Stimulated activated CD8-positive, alpha-beta memory T cell treated with anti-CD3 and anti-CD28 coated beads, Interleukin-7, amount 100 ng/mL, for 4 hours (primary cell): ENCODE measurements at regions not wholly inside any gene's neighbourhood (a gene's known extent, or its start where the extent isn't known, plus 50 kb on each side); places are given as distances from the start of the nearest gene placed in this dataset.

Experiments
- DNase-seq, 2 donors: peaks; one replicate each; pipeline ENCODE4 v3.0.0-alpha.2; 2020; ENCODE audit warnings: low read depth in 2 of 2

DNA sequence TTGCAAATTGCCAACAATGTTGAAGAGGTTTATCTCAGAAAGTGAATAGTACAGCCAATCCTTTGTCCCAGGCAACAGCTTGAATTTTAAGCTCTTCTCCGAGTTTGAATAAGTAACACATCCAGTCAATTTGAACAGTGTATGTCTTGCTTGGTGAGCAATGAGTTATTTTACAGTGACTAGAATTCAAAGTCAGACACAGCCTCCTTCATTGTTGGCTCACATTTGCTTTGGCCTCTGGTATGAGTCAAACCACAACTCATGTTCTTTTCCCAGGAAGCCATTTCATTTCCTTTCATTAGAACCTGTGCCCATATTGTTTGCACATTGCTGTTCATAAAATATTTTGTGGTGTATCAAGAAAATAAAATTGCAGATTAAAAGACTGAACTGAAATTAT is 622.0 kb upstream of the DAB2 start:
- DNase-seq: no peak

DNA sequence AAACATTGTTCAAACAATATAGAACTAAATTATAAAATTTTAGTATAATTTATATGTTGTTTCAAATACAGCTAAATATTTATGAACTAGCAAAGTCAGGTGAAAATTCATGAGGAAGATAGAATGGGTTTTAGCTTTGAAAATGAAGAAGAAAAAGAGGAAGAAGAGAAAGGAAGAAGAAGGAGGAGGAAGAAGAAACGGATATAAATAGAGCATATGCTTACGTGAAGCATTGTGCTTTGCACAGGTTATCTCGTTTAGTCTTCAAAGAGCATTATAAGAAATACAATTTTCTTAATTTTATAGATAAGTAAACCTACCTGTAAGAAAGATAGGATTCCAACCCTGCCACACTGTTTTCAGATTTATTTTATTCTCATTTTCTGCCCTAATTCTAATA is 620.6 kb upstream of the DAB2 start:
- no peak for DNase-seq

DNA sequence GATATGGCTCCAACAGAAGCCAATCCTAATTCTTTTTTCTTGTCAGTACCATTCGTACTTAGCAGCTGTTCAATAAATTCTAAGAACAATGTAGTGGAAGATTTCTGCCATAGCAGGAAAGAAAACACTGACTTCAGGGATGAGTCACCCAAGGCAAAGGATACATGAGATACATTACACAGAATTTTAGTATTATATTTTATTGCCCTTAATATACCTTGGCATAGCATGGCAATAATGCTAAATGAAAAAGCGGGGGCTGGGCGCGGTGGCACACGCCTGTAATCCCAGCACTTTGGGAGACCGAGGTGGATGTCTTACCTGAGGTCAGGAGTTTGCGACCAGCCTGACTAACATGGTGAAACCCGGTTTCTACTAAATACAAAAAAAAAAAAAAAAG is 619.1 kb upstream of the DAB2 start:
- no peak for DNase-seq

DNA sequence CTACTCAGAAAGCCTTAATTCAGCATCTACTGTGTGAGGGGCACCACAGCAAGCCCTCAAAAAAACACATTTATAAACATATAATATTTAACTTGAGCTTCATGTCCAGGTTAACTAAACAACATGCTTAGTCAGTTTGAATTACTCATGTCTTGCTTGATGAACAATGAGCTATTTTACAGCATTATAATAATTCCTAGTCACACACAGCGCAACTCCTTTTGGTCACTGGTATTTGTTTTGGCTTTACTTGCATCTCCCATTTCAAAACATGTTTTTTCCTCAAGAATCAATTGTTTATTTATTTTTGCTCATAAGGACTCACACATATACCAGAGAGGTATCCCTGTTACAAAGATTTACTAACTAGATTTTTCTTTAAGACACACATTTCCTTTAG is 616.7 kb upstream of the DAB2 start:
- DNase-seq: no peak

DNA sequence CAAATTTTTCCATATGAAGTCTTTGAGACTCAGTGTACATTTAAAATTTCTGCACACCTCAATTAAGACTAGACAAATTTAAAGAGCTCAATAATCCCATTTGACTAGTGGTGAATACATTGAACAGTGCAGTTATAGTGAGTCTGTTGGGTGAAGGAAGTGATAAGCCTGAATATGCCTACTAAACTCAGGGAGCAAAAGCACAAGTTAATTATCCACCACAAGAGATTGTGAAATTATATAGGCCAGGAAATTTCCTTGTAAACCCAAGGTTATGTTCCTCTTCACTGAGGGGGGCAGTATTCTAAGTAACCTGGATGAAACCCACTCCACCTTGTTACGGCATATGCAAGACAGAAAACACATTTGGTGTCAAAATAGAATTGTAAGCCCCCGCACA is 612.9 kb upstream of the DAB2 start:
- DNase-seq: no peak

DNA sequence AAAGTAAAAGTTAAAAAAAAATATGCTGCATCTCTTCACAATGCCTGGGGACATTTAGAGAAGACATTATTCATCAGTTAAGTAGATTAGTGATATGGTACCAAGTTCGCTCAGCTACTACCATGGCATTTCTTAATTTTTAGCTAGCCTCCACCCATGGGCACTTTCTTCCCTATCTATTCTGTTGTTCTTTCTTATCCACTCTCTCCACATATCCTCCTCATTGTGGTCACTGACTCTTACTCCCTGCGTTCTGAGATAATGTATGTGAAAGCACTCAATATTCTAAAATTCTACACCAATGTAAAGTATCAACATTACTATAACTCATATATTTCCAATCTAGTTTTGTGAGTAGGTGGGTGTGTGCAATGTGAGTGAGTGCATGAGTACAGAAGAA is 609.7 kb upstream of the DAB2 start:
- DNase-seq: no peak

DNA sequence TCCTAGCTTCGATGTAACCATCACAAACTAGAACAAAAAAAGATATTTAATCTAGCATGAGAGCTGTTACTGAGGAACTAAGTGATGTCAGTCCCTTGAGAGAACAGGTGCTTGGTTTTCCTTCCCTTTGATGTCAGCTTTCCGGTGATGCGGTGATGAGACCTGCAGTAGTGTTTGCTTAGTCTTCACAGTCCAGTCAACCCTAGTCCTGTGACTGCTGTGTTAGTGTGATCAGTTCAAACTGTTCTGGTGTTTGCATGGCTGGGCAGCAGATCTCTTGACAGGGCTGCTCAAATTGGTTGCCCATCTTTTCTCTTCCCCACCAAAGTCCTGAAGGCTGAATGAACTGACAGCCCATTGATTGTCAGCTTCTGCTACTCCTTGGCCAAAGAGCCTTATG is 608.6 kb upstream of the DAB2 start:
- no peak for DNase-seq

DNA sequence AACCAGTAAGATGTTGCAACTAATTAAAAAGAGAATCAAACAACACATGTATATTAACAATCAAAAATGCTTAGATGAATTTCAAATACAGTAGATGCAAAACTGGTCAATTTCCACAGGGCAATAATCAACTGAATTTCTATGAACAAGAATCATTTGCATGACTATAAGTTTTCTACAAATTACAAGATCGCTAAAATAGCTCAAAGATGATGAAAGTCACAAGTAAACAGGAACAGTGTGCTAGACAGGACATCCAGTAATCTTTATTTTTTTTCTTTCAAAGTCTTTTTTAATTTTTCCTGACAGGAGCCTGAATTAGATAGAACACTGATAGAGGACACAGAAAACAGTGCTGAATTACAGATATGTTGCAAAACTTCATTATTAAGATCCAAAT is 608.2 kb upstream of the DAB2 start:
- DNase-seq: no peak

DNA sequence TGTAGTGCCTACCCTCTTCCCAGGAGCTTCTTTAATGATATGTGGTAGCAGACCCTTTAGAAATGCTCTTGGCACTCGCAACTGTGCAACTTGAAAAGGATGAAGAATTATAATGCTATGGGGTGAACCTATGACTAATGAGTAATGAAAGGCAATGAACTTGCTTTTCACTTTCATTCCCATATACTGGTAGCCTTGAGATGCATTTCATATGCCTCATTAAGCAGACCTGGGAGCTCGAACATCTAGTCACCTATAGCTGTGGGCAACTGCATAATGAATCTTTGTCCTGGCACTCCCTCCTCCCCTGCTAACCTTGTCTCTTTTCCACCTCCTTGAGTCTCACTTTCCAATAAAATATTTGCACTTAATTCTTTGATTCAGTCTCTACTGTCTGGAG is 605.9 kb upstream of the DAB2 start:
- no peak for DNase-seq

DNA sequence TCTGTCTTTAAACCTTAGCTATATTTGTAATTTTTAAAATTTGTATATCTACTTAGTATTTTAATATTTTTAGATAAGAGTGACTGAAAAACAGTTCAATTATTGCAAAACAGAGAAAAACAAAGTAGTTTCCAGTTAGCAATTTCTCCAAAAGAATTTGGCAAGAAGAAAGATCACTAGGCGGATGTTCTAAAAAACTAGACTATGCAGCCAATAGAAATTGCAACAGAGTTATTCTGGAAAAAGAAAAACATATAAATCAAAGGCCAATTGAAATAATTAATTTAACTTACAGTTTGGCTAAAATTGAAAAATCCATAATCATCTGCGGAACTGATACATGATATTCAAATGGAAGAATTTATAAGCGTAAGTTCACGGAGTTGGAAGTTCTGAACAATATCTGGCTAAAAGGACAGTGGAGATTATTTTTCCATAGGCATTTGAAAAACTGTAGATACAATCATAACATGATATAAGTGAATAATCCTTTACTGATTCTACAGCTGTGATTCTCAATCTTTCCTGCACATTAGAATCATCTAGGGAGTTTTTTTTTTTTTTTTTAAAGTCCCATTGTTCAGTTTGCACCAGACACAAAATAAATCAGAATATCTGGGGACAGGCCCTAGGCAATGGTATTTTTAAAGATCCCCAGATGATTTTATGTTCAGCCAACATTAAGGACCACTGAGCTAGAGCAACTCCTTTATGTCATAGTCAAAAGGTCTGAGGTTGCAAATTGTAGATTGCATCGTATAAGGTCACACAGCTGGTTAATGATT is 605.1 kb upstream of the DAB2 start:
- no peak for DNase-seq

DNA sequence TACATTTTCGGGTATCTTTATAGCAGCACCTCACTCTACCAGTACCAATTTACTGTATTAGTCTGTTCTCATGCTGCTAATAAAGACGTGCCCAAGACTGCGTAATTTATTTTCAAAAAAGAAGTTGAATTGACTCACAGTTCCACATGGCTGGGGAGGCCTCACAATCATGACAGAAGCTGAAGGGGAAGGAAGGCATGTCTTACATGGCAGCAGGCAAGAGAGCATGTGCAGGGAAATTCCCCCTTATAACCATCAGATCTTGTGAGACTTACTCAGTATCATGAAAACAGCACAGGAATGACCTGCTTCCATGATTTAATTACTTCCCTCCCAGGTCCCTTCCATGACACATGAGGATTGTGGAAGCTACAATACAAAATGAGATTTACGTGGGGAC is 602.6 kb upstream of the DAB2 start:
- DNase-seq: no peak

DNA sequence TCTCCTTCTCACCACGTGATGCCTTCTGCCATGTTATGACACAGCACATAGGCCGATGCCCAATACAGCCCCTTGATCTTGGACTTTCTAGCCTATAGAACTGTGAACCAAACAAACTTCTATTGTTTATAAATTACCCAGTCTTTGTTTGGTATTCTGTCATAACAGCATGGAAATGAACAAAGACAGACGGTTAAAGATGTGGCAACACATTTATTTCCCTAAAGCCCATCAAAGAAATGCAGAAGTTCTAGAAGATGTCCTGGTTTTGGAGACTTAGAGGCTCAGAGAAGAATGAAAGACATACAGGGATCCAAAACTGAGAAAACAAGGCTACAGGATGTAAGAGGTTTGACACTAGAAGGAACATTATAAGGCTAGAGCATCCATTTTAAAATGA is 600.8 kb upstream of the DAB2 start:
- no peak for DNase-seq

DNA sequence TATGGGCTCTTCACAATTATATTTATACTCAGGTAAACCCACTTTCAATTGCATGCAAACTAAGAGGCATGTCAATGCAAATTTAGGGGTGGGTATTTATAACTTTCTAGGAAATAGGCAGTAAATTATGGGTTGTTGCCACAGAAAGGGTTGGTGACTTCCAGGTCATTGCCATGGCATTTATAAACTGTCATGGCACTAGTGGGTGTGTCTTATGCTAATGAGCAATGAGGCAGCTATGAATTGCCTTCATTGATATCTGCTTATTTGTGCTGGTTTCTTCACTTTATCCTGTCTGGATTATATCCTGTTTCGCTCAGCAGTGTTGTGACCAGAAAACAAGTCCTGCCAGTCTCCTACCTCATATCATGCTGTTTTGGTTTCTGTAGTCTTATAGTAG is 597.3 kb upstream of the DAB2 start:
- DNase-seq: no peak

DNA sequence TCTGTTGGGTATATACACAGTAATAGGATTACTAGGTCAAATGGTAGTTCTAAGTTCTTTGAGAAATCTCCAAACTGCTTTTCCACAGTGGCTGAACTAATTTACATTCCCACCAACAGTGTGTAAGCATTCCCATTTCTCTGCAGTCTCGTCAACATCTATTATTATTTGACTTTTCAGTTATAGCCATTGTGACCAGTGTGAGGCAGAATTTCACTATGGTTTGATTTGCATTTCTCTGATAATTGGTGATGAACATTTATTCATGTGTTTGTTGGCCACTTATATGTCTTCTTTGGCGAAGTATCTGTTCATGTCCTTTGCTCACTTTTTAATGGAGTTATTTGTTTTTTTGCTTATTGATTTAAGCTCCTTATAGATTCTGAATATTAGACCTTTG is 596.2 kb upstream of the DAB2 start:
- no peak for DNase-seq

DNA sequence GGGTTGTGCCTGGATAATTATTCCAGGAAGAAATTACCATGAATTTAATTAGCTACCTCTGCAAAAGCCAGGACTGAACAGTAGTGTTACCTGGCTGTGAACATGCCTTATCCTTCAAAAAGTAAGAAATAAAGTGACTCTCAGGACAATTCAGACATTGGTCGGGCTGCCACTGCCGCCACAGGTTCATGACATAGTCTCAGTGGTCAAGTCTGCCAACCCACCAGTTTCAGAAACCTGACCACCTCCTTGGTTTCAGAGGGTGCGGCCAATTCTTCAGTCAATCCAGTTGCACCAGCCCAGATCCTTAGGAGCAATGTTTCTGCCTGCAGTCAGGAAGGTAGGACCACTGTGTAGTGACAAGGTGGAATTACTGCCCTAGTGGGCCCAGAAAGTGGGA is 593.1 kb upstream of the DAB2 start:
- no peak for DNase-seq

DNA sequence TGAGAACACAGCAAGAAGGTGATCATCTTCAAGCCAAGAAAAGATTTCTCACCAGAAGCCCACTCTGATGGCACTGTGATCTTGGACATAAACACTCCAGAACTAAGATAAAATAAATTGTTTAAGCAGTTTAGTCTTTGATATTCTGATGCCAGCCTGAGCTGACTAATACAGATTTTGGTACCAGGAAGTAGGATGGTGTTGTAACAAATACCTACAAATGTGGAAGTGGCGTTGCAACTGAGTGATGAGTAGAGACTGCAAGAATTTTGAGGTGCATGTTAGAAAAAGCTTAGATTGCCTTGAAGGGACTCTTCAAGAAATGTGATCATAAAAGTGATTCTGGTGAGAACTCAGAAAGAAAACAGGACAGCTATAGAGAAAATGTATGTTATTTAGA is 592.4 kb upstream of the DAB2 start:
- DNase-seq: no peak

DNA sequence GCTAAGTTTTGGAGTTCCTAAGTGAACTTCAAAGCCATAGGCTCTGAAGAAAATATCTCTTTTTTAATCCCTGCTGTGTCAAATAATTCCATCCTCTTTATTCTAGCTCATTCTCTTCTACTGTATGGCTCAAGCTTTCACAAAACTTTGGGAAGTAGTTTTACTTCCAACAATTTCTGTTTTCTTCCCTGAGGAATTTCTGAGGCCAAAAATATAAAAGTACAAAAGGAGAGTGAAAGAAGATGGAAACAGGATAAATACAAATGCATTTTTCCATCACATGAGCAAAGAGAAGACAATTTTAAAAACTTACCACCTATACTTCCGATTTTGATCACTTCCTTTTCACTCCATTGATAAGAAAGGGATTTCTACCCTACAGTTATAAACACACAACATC is 585.7 kb upstream of the DAB2 start:
- DNase-seq: no peak

DNA sequence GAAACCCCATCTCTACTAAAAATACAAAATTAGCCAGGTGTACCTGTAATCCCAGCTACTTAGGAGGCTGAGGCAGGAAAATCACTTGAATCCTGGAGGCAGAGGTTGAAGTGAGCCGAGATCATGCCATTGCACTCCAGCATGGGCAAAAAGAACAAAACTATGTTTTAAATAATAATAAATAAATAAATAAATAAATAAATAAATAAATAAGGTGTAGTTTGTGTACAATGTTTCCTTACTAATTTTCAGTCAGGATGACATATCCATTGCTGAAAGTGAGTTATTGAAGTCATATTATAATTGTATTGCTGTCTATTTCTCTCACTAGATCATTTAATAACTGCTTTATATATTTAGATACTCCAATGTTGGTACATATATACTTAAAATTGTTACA is 581.5 kb upstream of the DAB2 start:
- DNase-seq: no peak

DNA sequence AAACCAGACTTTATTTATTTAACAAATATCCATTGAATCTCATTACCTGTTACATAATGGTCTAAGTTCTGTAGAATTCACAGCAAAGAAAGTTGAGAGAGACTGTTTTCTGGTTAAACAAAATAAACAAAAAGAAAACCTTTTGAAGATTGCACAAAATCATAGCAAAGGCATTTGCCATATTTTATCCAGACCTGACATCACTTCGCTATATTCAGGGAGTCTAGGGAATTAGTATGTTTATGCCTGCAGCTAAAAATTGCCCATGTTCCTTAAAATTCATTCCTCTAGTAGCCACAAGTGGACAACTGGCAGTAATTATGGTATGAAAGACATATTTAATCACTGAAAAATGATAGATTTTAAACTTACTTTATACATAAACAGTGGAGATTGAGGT is 577.0 kb upstream of the DAB2 start:
- DNase-seq: no peak

DNA sequence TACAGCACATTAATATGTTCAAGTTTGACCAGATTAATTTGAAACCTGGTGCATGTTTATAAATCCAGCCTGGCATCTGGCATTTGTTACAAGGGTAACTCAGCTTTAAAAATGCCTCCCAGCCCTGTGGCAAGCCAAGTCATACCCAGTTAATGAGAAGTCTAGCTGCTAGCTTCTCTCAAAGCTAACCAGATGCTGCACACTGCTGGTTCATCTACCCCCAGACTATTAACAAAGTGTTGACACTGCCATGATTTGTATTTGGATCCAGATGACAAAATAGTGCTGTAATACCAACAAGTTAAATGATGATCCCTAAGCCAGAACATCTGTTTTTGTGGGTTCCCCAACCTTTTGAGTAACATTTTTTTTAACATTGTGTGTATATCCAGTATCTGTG is 573.7 kb upstream of the DAB2 start:
- no peak for DNase-seq

DNA sequence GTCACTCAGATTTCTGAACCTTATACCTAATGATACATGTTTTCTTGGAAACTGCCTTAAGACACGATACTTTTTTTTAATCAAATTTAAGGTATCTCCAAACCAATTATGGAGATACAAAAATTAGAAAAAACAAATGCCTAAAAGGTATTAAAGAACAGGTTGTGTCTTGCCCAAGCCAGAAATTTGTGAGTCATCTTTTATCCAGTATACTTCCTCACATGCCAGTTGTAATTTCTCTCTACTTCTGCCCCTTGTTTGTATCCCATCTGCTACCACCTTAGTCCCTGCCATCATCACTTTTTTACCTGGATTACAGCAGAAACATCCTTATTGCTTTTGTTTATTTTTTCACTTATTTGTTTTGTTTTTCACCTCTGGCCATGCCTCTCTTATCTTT is 571.2 kb upstream of the DAB2 start:
- DNase-seq: no peak

DNA sequence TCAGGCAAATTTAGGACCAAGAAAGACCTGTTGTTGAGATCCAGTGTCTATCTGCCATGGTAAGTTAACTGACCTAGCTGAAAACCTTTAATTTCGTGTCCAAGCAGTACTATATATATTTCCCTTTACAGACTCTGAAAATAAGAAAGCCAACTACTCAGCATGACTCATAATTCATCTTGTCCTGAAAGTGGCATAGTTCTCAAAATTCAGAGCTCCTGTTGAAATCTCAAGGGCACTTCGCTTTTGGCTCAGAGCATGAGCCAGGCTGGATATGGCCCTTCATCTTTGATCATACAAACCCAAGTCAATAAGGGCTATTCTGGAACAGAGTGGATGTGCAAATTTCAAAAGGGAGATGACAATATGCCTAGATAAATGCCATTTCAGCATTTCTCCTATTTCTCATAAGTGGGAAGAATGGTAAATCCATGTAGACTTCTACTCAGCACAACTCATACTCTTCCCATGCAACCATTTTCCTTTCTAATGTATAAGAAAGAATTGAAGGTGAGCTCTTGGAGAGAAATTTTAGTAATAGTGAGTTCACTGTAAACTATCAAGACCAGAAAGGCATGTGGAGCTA is 567.9 kb upstream of the DAB2 start:
- no peak for DNase-seq

DNA sequence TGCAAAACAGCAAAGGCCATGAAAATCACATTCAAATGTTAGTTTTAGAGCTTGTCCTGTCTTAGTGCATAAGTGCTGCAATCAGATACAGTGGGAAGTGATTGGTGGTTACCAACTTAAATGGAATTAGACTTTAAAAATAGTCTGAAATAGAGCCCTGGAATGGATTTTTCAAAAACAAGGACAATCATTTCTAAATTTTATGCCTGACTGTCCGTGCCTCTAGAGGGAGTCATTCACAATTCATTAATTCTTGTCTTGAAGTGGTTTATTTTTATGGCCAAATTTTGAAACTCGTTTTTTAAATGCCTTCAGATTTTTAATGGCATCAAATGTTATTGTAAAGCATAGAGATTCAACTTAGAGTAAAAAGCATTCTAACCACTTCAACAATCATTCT is 561.8 kb upstream of the DAB2 start:
- DNase-seq: no peak

DNA sequence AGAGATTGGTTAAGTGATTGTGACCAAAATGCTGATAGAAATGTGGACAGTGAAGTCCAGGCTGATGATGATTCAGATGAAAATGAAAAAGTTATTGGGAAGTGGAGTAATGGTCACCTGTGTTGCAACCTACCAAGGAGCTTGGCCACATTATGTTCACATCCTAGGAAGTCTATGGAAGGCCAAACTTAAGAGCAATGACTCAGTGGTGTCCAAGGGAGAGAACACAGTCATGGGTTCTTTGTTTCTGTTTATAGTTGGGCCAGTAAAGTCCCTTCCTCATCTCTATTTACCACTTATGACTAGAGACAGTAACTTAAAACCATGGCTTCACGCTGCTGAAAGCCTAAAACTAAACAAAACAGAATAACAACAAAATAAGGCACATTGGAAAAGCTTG is 555.3 kb upstream of the DAB2 start:
- no peak for DNase-seq
